Right lobe of liver (tissue), 6 donors: ENCODE measurements at regions not wholly inside any gene's neighbourhood (a gene's known extent, or its start where the extent isn't known, plus 50 kb on each side); places are given as distances from the start of the nearest gene placed in this dataset.

Source experiments
- ATAC-seq, 4 donors: fragments of 200-7000 bp; cut with Tn5 transposase; one replicate each; pipeline ENCODE4 v1.9.1; 2020; ENCODE audit warnings: mild to moderate bottlenecking in 4 of 4, moderate library complexity in 4 of 4
- DNase-seq, 3 donors: peaks; one replicate each; pipeline ENCODE4 v3.0.0-alpha.2; 2020
- H3K27ac ChIP-seq, 3 donors: fragments of 200-600 bp; one replicate each; pipeline ENCODE4 v1.8.0; 2022
- H3K27me3 ChIP-seq, 2 donors: fragments of 200-600 bp; one replicate each; pipeline ENCODE4 v1.8.0; 2022
- H3K36me3 ChIP-seq, 4 donors: fragments of 200-600 bp; sonication (generic) in 1 of 4; one replicate each; pipeline versions ENCODE4 v1.5.1 to v1.8.0; 2017 to 2022; ENCODE audit warnings: control low read depth in 1 of 4
- H3K4me1 ChIP-seq, 4 donors: fragments of 200-600 bp; sonication (generic) in 1 of 4; one replicate each; pipeline versions ENCODE4 v1.5.1 to v1.8.0; 2017 to 2022; ENCODE audit warnings: control low read depth in 1 of 4
- H3K4me3 ChIP-seq, 3 donors: fragments of 200-600 bp; one replicate each; pipeline ENCODE4 v1.8.0; 2022
- H3K9me3 ChIP-seq, 4 donors: fragments of 200-600 bp; sonication (generic) in 1 of 4; one replicate each; pipeline versions ENCODE4 v1.5.1 to v1.8.0; 2017 to 2022; ENCODE audit warnings: control low read depth in 1 of 4
- POLR2A ChIP-seq: fragments of 450-650 bp; IDR thresholded peaks from one replicate; pipeline ENCODE4 v1.6.1; 2017; ENCODE audit warnings: antibody characterized with exemption, mild to moderate bottlenecking
- WGBS: methylation state at CpG from one replicate; pipeline ENCODE4 v1.1.6; 2018; ENCODE audit warnings: low coverage, low lambda C conversion rate; ENCODE audit not compliant: insufficient coverage; ENCODE audit errors: missing lambda C conversion rate; 5-methylcytosine and 5-hydroxymethylcytosine counted together
- intact Hi-C, 2 donors: fragments of 100-400 bp; cut with DNase I; formaldehyde crosslinking; loops; one replicate each; pipeline versions ENCODE4 v1.11.2 to v1.14.1; 2022
- TF ChIP-seq, protein P1 (sequence below), 4 donors: fragments of 200-600 bp in 3 of 4; fragments of 450-650 bp in 1 of 4; IDR thresholded peaks; one replicate each; pipeline versions ENCODE4 v1.5.1 to v1.8.0; 2016 to 2022; ENCODE audit warnings: antibody characterized with exemption in 4 of 4, mild to moderate bottlenecking in 2 of 4
- donor health status: DM: no; HTN: yes; CAD: no.
- donor health status: DM: no; HTN: no; CAD: no.
- donor health status: DM: no; HTN: no; CAD: no.
- donor health status: DM: no; HTN: yes; CAD: no.
- donor health status: DM: no; HTN: yes; CAD: no.

DNA sequence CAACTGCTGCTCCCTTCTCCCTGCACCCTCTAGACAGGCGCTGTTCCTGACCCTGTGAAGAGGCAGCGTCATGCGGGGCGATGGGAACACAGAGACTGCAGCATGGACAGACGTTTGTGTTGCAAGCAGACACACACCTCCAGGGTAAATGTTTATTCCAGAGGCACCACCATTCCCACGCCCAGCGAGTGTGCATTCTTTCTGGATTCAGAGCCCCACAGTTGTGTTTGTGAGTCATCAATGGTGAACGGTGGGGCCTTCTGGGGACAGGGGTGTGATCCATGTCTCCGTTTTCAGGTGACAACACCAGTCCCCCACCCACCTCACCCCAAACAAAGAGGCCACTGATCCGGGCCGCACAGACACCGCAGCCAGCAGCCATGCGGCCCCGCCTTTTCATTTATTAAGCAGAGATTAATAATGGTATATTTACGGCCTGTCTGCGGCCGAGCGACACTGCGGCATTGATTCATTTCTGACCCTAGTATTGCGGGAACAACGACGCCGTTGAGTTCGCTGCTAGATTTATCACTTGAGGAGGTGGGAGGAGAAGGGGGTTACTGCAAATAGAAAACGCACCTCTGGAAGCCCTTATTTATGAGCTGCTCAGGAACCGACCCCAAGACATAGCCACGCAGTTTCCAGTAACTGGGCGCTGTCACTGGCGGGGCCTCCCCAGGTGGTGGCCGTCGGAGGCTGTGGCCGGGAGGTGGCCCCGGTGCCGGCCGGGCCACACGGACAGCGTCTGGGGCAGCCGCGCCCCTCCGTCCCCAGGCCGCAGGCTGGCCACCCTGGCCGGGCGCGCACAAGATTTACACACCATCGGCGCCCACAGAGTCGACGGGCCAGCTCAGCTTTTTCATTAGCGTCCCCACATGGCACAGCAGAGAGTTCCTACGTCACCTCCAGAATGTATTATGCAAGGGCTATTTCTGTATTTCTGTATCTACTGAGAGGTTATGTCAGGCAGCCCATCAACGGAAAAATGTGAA lies 367.6 kb downstream of the THBS2 start:
- no peaks in the 10 kb centered on the region for H3K36me3 ChIP-seq
- H3K27me3 ChIP-seq: no peaks in the 10 kb centered on the region
- no peak overlapping the region for H3K27ac ChIP-seq
- H3K4me1 ChIP-seq: no peaks in the 10 kb centered on the region
- no peaks in the 10 kb centered on the region for H3K9me3 ChIP-seq
- intact Hi-C loops: loop anchor here (5.0 kb wide), 2 partner anchors 509 to 514 kb away; no protein-coding TSS in a partner anchor
- TF ChIP-seq POLR2A: no peak
- TF ChIP-seq, protein P1, sequence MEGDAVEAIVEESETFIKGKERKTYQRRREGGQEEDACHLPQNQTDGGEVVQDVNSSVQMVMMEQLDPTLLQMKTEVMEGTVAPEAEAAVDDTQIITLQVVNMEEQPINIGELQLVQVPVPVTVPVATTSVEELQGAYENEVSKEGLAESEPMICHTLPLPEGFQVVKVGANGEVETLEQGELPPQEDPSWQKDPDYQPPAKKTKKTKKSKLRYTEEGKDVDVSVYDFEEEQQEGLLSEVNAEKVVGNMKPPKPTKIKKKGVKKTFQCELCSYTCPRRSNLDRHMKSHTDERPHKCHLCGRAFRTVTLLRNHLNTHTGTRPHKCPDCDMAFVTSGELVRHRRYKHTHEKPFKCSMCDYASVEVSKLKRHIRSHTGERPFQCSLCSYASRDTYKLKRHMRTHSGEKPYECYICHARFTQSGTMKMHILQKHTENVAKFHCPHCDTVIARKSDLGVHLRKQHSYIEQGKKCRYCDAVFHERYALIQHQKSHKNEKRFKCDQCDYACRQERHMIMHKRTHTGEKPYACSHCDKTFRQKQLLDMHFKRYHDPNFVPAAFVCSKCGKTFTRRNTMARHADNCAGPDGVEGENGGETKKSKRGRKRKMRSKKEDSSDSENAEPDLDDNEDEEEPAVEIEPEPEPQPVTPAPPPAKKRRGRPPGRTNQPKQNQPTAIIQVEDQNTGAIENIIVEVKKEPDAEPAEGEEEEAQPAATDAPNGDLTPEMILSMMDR (IDR thresholded peaks at IDR 0.05): no peak
- 83% methylated on average over 22 of the region's 51 CpGs for WGBS
- ATAC-seq: no peak
- H3K4me3 ChIP-seq: no peak overlapping the region
- DNase-seq: no peak

DNA sequence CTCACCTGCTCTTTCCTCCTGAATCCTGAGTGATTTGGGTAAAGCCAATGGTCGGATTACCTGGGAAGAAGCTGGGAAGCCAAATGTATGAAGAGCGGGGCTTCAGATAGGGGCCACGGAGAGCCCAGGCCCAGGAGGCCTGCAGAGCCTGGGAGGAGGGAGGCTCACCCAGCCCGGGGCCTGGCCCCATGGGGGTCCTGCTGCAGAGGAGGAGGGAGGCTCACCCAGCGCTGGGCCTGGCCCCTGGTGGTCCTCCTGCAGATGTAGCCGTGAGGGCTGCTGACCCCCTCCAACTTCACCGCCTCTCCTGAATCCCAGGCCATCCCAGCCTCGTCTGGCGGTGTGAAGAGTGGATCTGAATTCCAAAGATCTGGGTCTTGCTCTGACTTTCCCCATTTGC lies 368.4 kb downstream of the THBS2 start:
- intact Hi-C loops: loop anchor here (5.0 kb wide), 2 partner anchors 508 to 513 kb away; no protein-coding TSS in a partner anchor
- H3K27ac ChIP-seq: no peak overlapping the region
- H3K36me3 ChIP-seq: no peaks in the 10 kb centered on the region
- TF ChIP-seq, protein P1 (IDR thresholded peaks at IDR 0.05): no peak
- no peak for TF ChIP-seq POLR2A
- H3K4me3 ChIP-seq: no peak overlapping the region
- ATAC-seq (no peak), DNase-seq (no peak)
- H3K4me1 ChIP-seq: no peaks in the 10 kb centered on the region
- H3K27me3 ChIP-seq: no peaks in the 10 kb centered on the region
- H3K9me3 ChIP-seq: no peaks in the 10 kb centered on the region
- 70% methylated on average over 7 of the region's 9 CpGs for WGBS

DNA sequence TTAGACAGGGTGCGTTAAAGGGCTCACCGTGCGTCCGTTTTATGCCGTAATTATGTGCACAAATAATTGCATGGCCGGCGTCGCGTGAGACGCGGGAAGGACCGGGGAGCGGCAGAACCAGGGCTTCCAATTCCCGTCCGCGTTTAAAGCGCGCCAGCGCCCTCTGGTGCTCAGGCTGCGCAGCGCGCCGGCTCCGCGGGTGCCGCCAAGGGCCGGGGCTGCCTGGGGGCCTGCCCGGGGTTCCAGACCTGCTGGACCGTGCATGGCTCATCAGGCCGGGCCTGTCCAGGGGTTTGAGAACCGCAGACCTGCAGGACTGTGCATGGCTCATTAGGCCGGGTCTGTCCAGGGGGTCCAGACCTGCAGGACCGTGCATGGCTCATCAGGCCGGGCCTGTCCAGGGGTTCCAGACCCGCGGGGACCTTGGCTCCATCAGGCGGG lies 369.0 kb downstream of the THBS2 start:
- Histone ChIP-seq H3K27me3 (no peaks in the 10 kb centered on the region), H3K4me1 (no peaks in the 10 kb centered on the region), H3K36me3 (no peaks in the 10 kb centered on the region), H3K9me3 (no peaks in the 10 kb centered on the region), H3K27ac (no peak overlapping the region), H3K4me3 (peak overlapping the region in 1 of 3 donors; percentile 20)
- TF ChIP-seq, protein P1 (IDR thresholded peaks at IDR 0.05): peak; percentile 90 to 93 (median 92)
- TF ChIP-seq POLR2A: no peak
- ATAC-seq (peak; percentile 88 to 97 (median 94)), DNase-seq (peak in 2 of 3 donors; percentile 73 to 79)
- intact Hi-C loops: loop anchor here (5.0 kb wide), 2 partner anchors 507 to 512 kb away; no protein-coding TSS in a partner anchor
- 22% methylated on average over 8 of the region's 37 CpGs for WGBS

DNA sequence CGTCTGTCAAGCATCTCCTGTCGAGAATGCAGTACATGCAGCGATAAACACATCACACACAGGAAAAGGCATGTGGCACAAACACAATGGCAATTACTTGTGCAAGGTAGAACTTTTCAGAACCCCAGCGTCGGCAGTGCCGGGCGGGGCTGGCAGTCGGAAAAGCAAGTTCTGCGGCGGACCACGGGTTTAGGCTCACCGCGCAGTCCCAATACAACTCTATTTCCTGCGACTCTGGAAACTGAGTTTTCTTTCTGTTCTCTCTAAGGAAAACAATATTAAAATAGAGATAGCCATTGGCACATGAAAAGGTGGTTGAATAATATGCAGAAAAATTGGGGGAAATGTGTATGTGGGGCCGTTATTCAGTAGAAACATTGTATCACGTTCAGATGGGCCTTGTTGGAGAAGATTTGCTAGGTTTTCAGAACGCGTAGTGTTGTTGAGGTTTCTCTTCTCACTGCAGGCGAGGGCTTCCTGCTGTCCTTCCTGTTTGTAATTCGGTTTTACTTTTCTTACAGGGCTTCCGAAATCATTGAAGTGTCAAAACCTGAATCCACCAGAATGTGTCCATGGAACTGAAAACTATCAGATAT lies 369.5 kb downstream of the THBS2 start:
- no peaks in the 10 kb centered on the region for H3K9me3 ChIP-seq
- no peak overlapping the region for H3K27ac ChIP-seq
- TF ChIP-seq, protein P1 (IDR thresholded peaks at IDR 0.05): no peak
- TF ChIP-seq POLR2A: no peak
- H3K4me3 ChIP-seq: peak overlapping the region in 1 of 3 donors; percentile 20
- no peaks in the 10 kb centered on the region for H3K27me3 ChIP-seq
- 64% methylated on average over 19 of the region's 21 CpGs for WGBS
- no peaks in the 10 kb centered on the region for H3K36me3 ChIP-seq
- ATAC-seq: peak; percentile 9 to 49 (median 34)
- intact Hi-C loops: no loop called here
- no peak for DNase-seq
- H3K4me1 ChIP-seq: no peaks in the 10 kb centered on the region
